ENCODE measurements at regions not wholly inside any gene's neighbourhood (a gene's known extent, or its start where the extent isn't known, plus 50 kb on each side); places are given as distances from the start of the nearest gene placed in this dataset.

- TF ChIP-seq POLR2A (IDR thresholded peaks at IDR 0.05; ENCODE audit: low read length) = no peak
- no peak for TF ChIP-seq GATA1 (IDR thresholded peaks at IDR 0.05; ENCODE audit: low read depth, low read length)
Observed at GRCh38 chr22:22432937-22433336, 75.6 kb downstream of the ZNF280B start.
